ENCODE measurements at regions not wholly inside any gene's neighbourhood (a gene's known extent, or its start where the extent isn't known, plus 50 kb on each side); places are given as distances from the start of the nearest gene placed in this dataset.

GRCh38 chr7:31413766-31414165, 73.2 kb upstream of the NEUROD6 start:
- no peak overlapping the region for H3K4me3 Mint-ChIP-seq
- intact Hi-C loops (cut with micrococcal nuclease), result no loop called here
- POLR2A ChIA-PET, result no interaction called here
- H3K27me3 Mint-ChIP-seq, result no peaks in the 10 kb centered on the region
- ATAC-seq, result no peak
- no peak for TF ChIP-seq CTCF (IDR thresholded peaks at IDR 0.05)
- CTCF ChIA-PET, result no interaction called here
- H3K36me3 Mint-ChIP-seq (ENCODE audit: low read depth), result no peaks in the 10 kb centered on the region
- no peak overlapping the region for H3K27ac Mint-ChIP-seq
- DNase-seq, result no peak
- no peaks in the 10 kb centered on the region for H3K4me1 Mint-ChIP-seq (ENCODE audit: low read depth)
- H3K9me3 Mint-ChIP-seq, result no peaks in the 10 kb centered on the region

- DNase-seq, result no peak
- CTCF ChIA-PET, result interaction anchor here (3.0 kb wide), 1 partner anchor 27 kb away, joined by 11 read pairs; no protein-coding TSS in a partner anchor
- Mint-ChIP-seq H3K27me3 (no peaks in the 10 kb centered on the region), H3K36me3 (ENCODE audit: low read depth) (no peaks in the 10 kb centered on the region), H3K9me3 (no peaks in the 10 kb centered on the region), H3K27ac (no peak overlapping the region), H3K4me1 (ENCODE audit: low read depth) (no peaks in the 10 kb centered on the region), H3K4me3 (no peak overlapping the region)
- intact Hi-C loops (cut with micrococcal nuclease), result no loop called here
- no peak for TF ChIP-seq CTCF (IDR thresholded peaks at IDR 0.05)
- ATAC-seq, result no peak
- POLR2A ChIA-PET, result no interaction called here
Observed at GRCh38 chr7:31416381-31416870, 75.9 kb upstream of the NEUROD6 start.

GRCh38 chr7:31418928-31419327, 78.4 kb upstream of the NEUROD6 start:
- POLR2A ChIA-PET, result no interaction called here
- no peak for TF ChIP-seq CTCF (IDR thresholded peaks at IDR 0.05)
- no peak for DNase-seq
- Mint-ChIP-seq H3K36me3 (ENCODE audit: low read depth) (no peaks in the 10 kb centered on the region), H3K4me1 (ENCODE audit: low read depth) (no peaks in the 10 kb centered on the region), H3K4me3 (no peak overlapping the region), H3K27me3 (no peaks in the 10 kb centered on the region), H3K9me3 (no peaks in the 10 kb centered on the region), H3K27ac (no peak overlapping the region)
- CTCF ChIA-PET, result interaction anchor here (2.1 kb wide), 1 partner anchor 24 kb away, joined by 7 read pairs; no protein-coding TSS in a partner anchor
- intact Hi-C loops (cut with micrococcal nuclease), result no loop called here
- no peak for ATAC-seq

- Mint-ChIP-seq H3K27me3 (no peaks in the 10 kb centered on the region), H3K36me3 (ENCODE audit: low read depth) (no peaks in the 10 kb centered on the region), H3K9me3 (no peaks in the 10 kb centered on the region), H3K27ac (no peak overlapping the region), H3K4me1 (ENCODE audit: low read depth) (no peaks in the 10 kb centered on the region), H3K4me3 (no peak overlapping the region)
- ChIA-PET CTCF (interaction anchor here (2.1 kb wide), 1 partner anchor 24 kb away, joined by 7 read pairs; no protein-coding TSS in a partner anchor), POLR2A (no interaction called here)
- DNase-seq (no peak), ATAC-seq (no peak)
- intact Hi-C loops (cut with micrococcal nuclease), result no loop called here
- no peak for TF ChIP-seq CTCF (IDR thresholded peaks at IDR 0.05)
Observed at GRCh38 chr7:31419505-31420055, 79.1 kb upstream of the NEUROD6 start.

GRCh38 chr7:31420948-31421347, 80.4 kb upstream of the NEUROD6 start:
- no peak for ATAC-seq
- no peak for DNase-seq
- Mint-ChIP-seq H3K27me3 (no peaks in the 10 kb centered on the region), H3K4me1 (ENCODE audit: low read depth) (no peaks in the 10 kb centered on the region), H3K4me3 (no peak overlapping the region), H3K36me3 (ENCODE audit: low read depth) (no peaks in the 10 kb centered on the region), H3K27ac (no peak overlapping the region), H3K9me3 (no peaks in the 10 kb centered on the region)
- ChIA-PET POLR2A (no interaction called here), CTCF (interaction anchor here (1.0 to 2.1 kb wide), 2 partner anchors 22 to 23 kb away, joined by 3 to 7 read pairs; no protein-coding TSS in a partner anchor)
- intact Hi-C loops (cut with micrococcal nuclease), result no loop called here
- TF ChIP-seq CTCF (IDR thresholded peaks at IDR 0.05), result no peak
